ENCODE measurements at regions not wholly inside any gene's neighbourhood (a gene's known extent, or its start where the extent isn't known, plus 50 kb on each side); places are given as distances from the start of the nearest gene placed in this dataset.

DNA sequence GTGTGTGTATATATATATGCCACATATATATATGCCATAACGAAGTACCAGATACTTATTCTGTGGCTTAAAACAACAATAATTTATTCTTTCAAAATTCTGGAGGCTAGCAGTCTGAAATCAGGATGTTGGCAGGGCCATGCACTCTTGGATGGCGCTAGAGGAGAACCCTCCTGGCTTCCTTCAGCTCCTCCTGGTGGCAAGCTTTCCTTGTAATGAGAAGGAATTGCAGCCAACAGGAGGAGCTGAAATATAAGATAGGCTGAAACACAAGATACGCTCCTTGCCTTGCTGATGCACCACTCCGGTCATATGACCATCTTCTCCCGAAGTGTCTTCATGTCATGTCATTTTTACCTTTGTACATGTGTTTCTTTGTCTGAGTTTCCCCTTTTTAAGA is 368.1 kb upstream of the CTNND2 start:
- TF ChIP-seq REST (IDR thresholded peaks at IDR 0.05; ENCODE audit: unreplicated experiment) (no peak), POLR2AphosphoS5 (IDR thresholded peaks at IDR 0.05; ENCODE audit: low read depth) (no peak), STAT1 (IDR thresholded peaks at IDR 0.05; ENCODE audit: unreplicated experiment) (no peak), EZH2 (IDR thresholded peaks at IDR 0.05; ENCODE audit: low read depth, unreplicated experiment) (no peak), EZH2phosphoT487 (IDR thresholded peaks at IDR 0.05; ENCODE audit: unreplicated experiment) (no peak), ETS1 (IDR thresholded peaks at IDR 0.05) (no peak), NANOG (IDR thresholded peaks at IDR 0.05; ENCODE audit: borderline replicate concordance) (0 out of 2 replicates have a peak, but pooled peaks have one; percentile 11), CREB1 (CRISPR knock-in tag; IDR thresholded peaks at IDR 0.05; ENCODE audit: low read depth) (no peak), JUNB (IDR thresholded peaks at IDR 0.05; ENCODE audit: unreplicated experiment) (no peak)
- TF ChIP-seq, protein P1, sequence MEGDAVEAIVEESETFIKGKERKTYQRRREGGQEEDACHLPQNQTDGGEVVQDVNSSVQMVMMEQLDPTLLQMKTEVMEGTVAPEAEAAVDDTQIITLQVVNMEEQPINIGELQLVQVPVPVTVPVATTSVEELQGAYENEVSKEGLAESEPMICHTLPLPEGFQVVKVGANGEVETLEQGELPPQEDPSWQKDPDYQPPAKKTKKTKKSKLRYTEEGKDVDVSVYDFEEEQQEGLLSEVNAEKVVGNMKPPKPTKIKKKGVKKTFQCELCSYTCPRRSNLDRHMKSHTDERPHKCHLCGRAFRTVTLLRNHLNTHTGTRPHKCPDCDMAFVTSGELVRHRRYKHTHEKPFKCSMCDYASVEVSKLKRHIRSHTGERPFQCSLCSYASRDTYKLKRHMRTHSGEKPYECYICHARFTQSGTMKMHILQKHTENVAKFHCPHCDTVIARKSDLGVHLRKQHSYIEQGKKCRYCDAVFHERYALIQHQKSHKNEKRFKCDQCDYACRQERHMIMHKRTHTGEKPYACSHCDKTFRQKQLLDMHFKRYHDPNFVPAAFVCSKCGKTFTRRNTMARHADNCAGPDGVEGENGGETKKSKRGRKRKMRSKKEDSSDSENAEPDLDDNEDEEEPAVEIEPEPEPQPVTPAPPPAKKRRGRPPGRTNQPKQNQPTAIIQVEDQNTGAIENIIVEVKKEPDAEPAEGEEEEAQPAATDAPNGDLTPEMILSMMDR (conservative IDR thresholded peaks at IDR 0.05; ENCODE audit: low read depth in 2 of 2) = peak; percentile 67 to 95

Data from GM23338 (cell line).